Heart left ventricle (tissue), 16 donors: ENCODE measurements at regions not wholly inside any gene's neighbourhood (a gene's known extent, or its start where the extent isn't known, plus 50 kb on each side); places are given as distances from the start of the nearest gene placed in this dataset.
A peak's percentile ranks its signal among the peaks of the same experiment; 100 is the strongest.

Experiments used
- ATAC-seq, 4 donors: fragments of 200-7000 bp; cut with Tn5 transposase; one replicate each; pipeline ENCODE4 v1.9.1; 2020 to 2022; ENCODE audit warnings: moderate library complexity in 4 of 4, mild to moderate bottlenecking in 3 of 4, moderate number of reproducible peaks in 1 of 4
- DNase-seq, 5 donors: peaks; one replicate each; pipeline ENCODE4 v3.0.0-alpha.2; 2020
- H3K27ac ChIP-seq, 12 donors: fragments of 200-600 bp; sonication (generic) in 4 of 12; one replicate each; pipeline versions ENCODE4 v1.5.0 to v1.8.0; 2016 to 2022; ENCODE audit warnings: mild to moderate bottlenecking in 2 of 12
- H3K27me3 ChIP-seq, 9 donors: fragments of 200-600 bp; sonication (generic) in 2 of 9; one replicate each; pipeline versions ENCODE4 v1.5.1 to v1.8.0; 2016 to 2022; ENCODE audit warnings: mild to moderate bottlenecking in 3 of 9
- H3K36me3 ChIP-seq, 9 donors: fragments of 200-600 bp; sonication (generic) in 2 of 9; one replicate each; pipeline versions ENCODE4 v1.5.0 to v1.8.0; 2018 to 2022; ENCODE audit warnings: mild to moderate bottlenecking in 2 of 9
- H3K4me1 ChIP-seq, 12 donors: fragments of 200-600 bp; sonication (generic) in 4 of 12; one replicate each; pipeline versions ENCODE4 v1.5.0 to v1.8.0; 2016 to 2022; ENCODE audit warnings: mild to moderate bottlenecking in 3 of 12
- H3K4me3 ChIP-seq, 12 donors: fragments of 200-600 bp; sonication (generic) in 4 of 12; one replicate each; pipeline versions ENCODE4 v1.5.0 to v1.8.0; 2017 to 2022; ENCODE audit warnings: mild to moderate bottlenecking in 9 of 12, moderate library complexity in 4 of 12
- H3K9me3 ChIP-seq, 12 donors: fragments of 200-600 bp; sonication (generic) in 4 of 12; one replicate each; pipeline versions ENCODE4 v1.5.0 to v1.8.0; 2016 to 2022; ENCODE audit warnings: mild to moderate bottlenecking in 1 of 12
- CTCF ChIP-seq, 12 donors: fragments of 200-600 bp; sonication (generic) in 4 of 12; IDR thresholded peaks; one replicate each; pipeline versions ENCODE4 v1.5.0 to v1.8.0; 2018 to 2022; ENCODE audit warnings: antibody characterized with exemption in 12 of 12, mild to moderate bottlenecking in 5 of 12
- POLR2A ChIP-seq, 2 donors: fragments of 450-650 bp; IDR thresholded peaks; one replicate each; pipeline ENCODE4 v1.6.1; 2017; ENCODE audit warnings: antibody characterized with exemption in 2 of 2, mild to moderate bottlenecking in 2 of 2, moderate library complexity in 2 of 2
- WGBS, 4 donors: extraction: QIAGEN DNeasy Blood & Tissue Kit in 2 of 4; methylation state at CpG; one replicate each; pipeline versions ENCODE4 v1.1.5 to v1.1.7; 2013 to 2018; 5-methylcytosine and 5-hydroxymethylcytosine counted together
- intact Hi-C, 10 donors: fragments of 100-400 bp; cut with DNase I; formaldehyde crosslinking; loops; one replicate each; pipeline versions ENCODE4 v1.11.1 to v1.14.2; 2022
- donor health status: ischemic (EF 13 %, LVEDD 7.1; RV severe dilation, severe dysfunction).
- donor health status: healthy with polysubstance abuse.
- donor health status: DM: no; HTN: yes; CAD: no.
- donor health status: DM: no; HTN: no; CAD: no.
- donor health status: ischemic (EF 25% LVEDD 6.9; RV normal size, moderate dysfunction).
- donor health status: ischemic (EF 25% LVEDD 5.7; RV mildly dilated, moderate dysfunction).
- donor health status: healthy.
- donor health status: DM: yes; HTN: yes; CAD: no.
- donor health status: ischemic (EF 35%, LVEDD 5.7; RV mildly dilated, moderate dysfunction).
- donor health status: nonischemic (EF 11% LVEDD 7.7; RV severe dilation, severe dysfunction).
- donor health status: DM: yes; HTN: yes; CAD: no.
- donor health status: PGD.
- donor health status: ischemic (EF 29% LVEDD 5.4; RV normal size, mild dysfunction).
- donor health status: nonischemic (EF 23%, LVEDD 6.1; RV moderate dilation, normal function).

- H3K27me3 ChIP-seq, result no peaks in the 10 kb centered on the region
Measured at GRCh38 chr2:40556739-40557138, 104.8 kb upstream of the SLC8A1 start.

DNA sequence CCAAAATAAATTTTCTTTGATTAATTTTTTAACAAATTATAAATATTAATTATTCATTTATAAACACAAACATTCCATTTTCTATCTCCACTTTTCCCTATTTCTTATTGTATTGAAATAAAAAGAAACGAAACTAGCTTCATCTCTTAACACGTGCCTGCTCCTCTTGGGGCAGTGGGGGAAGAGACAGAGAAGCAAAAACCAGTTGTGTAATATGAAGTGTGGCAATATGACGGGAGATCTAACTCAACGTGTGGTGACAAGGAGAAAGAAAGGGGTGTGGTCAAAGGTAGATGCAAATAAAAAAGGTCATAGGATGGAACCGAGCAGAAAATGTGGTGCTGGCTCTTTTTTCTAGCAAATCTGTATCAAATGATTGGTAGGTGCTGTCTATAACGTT lies 106.9 kb upstream of the SLC8A1 start:
- no peak overlapping the region for H3K4me3 ChIP-seq
- WGBS, 4 donors, result 77 to 89% (median 86%) methylated on average over 6 of the region's 6 CpGs
- H3K27ac ChIP-seq, result no peak overlapping the region
- ATAC-seq (peak in 1 of 4 donors; percentile 57), DNase-seq (no peak)
- peaks cover 0 to 11% (median 0%) of the 10 kb centered on the region in 12 donors for H3K4me1 ChIP-seq
- H3K27me3 ChIP-seq, result no peaks in the 10 kb centered on the region
- no peaks in the 10 kb centered on the region for H3K36me3 ChIP-seq
- intact Hi-C loops, result loop anchor here in 9 of 10 donors (5.0 to 10.0 kb wide), 6 partner anchors 106 to 646 kb away; partner anchors contain the start of gene SLC8A1 (in 2 of the 9)
- no peaks in the 10 kb centered on the region for H3K9me3 ChIP-seq
- TF ChIP-seq CTCF (IDR thresholded peaks at IDR 0.05) (no peak), POLR2A (IDR thresholded peaks at IDR 0.05) (no peak)

More at GRCh38 chr2:40556739-40557138, 104.8 kb upstream of the SLC8A1 start:
- Histone ChIP-seq H3K9me3 (no peaks in the 10 kb centered on the region), H3K4me3 (no peak overlapping the region), H3K4me1 (peaks cover 0 to 11% (median 0%) of the 10 kb centered on the region in 12 donors), H3K27ac (no peak overlapping the region), H3K36me3 (no peaks in the 10 kb centered on the region)
- intact Hi-C loops, result loop anchor here in 9 of 10 donors (5.0 to 10.0 kb wide), 6 partner anchors 104 to 644 kb away; partner anchors contain the start of gene SLC8A1 (in 2 of the 9)
- TF ChIP-seq CTCF (IDR thresholded peaks at IDR 0.05), result no peak
- TF ChIP-seq POLR2A (IDR thresholded peaks at IDR 0.05), result no peak
- DNase-seq (no peak), ATAC-seq (peak in 1 of 4 donors; percentile 19)
- 74 to 83% (median 78%) methylated on average over 6 of the region's 6 CpGs for WGBS, 4 donors

DNA sequence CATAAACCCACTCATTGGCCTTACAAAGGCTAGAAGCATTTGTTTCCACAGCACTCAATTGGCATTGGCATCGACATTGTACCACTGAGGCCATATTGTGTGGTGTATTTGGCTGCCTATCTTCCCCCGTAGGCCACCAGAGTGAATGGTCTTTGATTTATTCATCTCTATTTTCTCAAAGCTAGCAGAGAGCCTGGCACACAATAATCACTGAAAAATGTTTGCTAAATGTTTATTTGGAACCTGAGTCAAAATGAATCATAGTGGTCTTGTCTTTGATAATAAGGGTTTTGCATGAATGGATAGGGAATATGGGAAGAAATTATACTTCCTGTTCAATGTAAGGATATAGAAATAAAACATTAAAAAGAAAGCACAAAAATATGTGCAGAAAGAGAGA lies 107.3 kb upstream of the SLC8A1 start:
- H3K4me3 ChIP-seq, result no peak overlapping the region
- no peak for DNase-seq
- ATAC-seq, result no peak
- WGBS, 4 donors, result 95 to 100% (median 96%) methylated on average over 2 of the region's 2 CpGs
- intact Hi-C loops, result loop anchor here in 9 of 10 donors (5.0 to 10.0 kb wide), 6 partner anchors 107 to 647 kb away; partner anchors contain the start of gene SLC8A1 (in 2 of the 9)
- TF ChIP-seq CTCF (IDR thresholded peaks at IDR 0.05) (no peak), POLR2A (IDR thresholded peaks at IDR 0.05) (no peak)
- H3K27me3 ChIP-seq, result no peaks in the 10 kb centered on the region
- no peaks in the 10 kb centered on the region for H3K9me3 ChIP-seq
- H3K36me3 ChIP-seq, result no peaks in the 10 kb centered on the region
- H3K4me1 ChIP-seq, result peaks cover 0 to 10% (median 0%) of the 10 kb centered on the region in 12 donors
- no peak overlapping the region for H3K27ac ChIP-seq

- H3K4me1 ChIP-seq, result peaks cover 0 to 3% (median 0%) of the 10 kb centered on the region in 12 donors
- intact Hi-C loops, result no loop called here
- H3K27me3 ChIP-seq, result no peaks in the 10 kb centered on the region
- TF ChIP-seq CTCF (IDR thresholded peaks at IDR 0.05) (no peak), POLR2A (IDR thresholded peaks at IDR 0.05) (no peak)
- H3K27ac ChIP-seq, result no peak overlapping the region
- H3K9me3 ChIP-seq, result no peaks in the 10 kb centered on the region
- no peaks in the 10 kb centered on the region for H3K36me3 ChIP-seq
- no peak for ATAC-seq
- H3K4me3 ChIP-seq, result no peak overlapping the region
- 45 to 94% (median 56%) methylated on average over 2 of the region's 2 CpGs for WGBS, 4 donors
- DNase-seq, result no peak
Measured at GRCh38 chr2:40564184-40564583, 112.3 kb upstream of the SLC8A1 start.
